CD8-positive, alpha-beta memory T cell (primary cell): ENCODE measurements at regions not wholly inside any gene's neighbourhood (a gene's known extent, or its start where the extent isn't known, plus 50 kb on each side); places are given as distances from the start of the nearest gene placed in this dataset.

Experiments used
- CTCF ChIA-PET: fragments of 350-600 bp; sonication (Branson Sonifier 250); formaldehyde crosslinking; loops from one replicate; lab custom pipeline; 2021; ENCODE audit warnings: antibody characterized with exemption; lab: Charles Lee
- POLR2A ChIA-PET: fragments of 350-600 bp; sonication (Branson Sonifier 250); formaldehyde crosslinking; loops from one replicate; lab custom pipeline; 2021; ENCODE audit warnings: antibody characterized with exemption; lab: Charles Lee
- DNase-seq, 5 donors: peaks; one replicate each; pipeline versions ENCODE4 v3.0.0 to v3.0.0-alpha.2; 2020 to 2022; ENCODE audit warnings: mixed read lengths in 1 of 5
- H3K27ac ChIP-seq: one replicate; pipeline ENCODE4 v1.7.0; 2013; ENCODE audit warnings: low read depth, mild to moderate bottlenecking, low read length, moderate library complexity
- H3K27me3 ChIP-seq: 2 replicates; pipeline ENCODE4 v1.7.0; 2013; ENCODE audit warnings: low read length, mild to moderate bottlenecking; ENCODE audit not compliant: insufficient read depth, poor library complexity, severe bottlenecking
- H3K36me3 ChIP-seq: 2 replicates; pipeline ENCODE4 v1.7.0; 2013; ENCODE audit warnings: mild to moderate bottlenecking, low read length, moderate library complexity; ENCODE audit not compliant: insufficient read depth
- H3K4me1 ChIP-seq: 2 replicates; pipeline ENCODE4 v1.7.0; 2013; ENCODE audit warnings: mild to moderate bottlenecking, low read length, moderate library complexity; ENCODE audit not compliant: insufficient read depth
- H3K4me3 ChIP-seq: 2 replicates; pipeline ENCODE4 v1.7.0; 2013; ENCODE audit warnings: mild to moderate bottlenecking, low read length
- H3K9me3 ChIP-seq: 2 replicates; pipeline ENCODE4 v1.7.0; 2013; ENCODE audit warnings: mild to moderate bottlenecking, low read length
- H3K27ac Mint-ChIP-seq, 8 donors: one replicate each; pipeline ENCODE4 v1.8.0; 2020 to 2021; ENCODE audit warnings: mixed read lengths in 8 of 8, mild to moderate bottlenecking in 6 of 8, inconsistent platforms in 3 of 8, moderate library complexity in 3 of 8
- H3K27me3 Mint-ChIP-seq, 2 donors: one replicate each; pipeline ENCODE4 v1.8.0; 2020 to 2021; ENCODE audit warnings: mixed read lengths in 2 of 2, mild to moderate bottlenecking in 1 of 2, moderate library complexity in 1 of 2
- H3K36me3 Mint-ChIP-seq, 3 donors: one replicate each; pipeline ENCODE4 v1.8.0; 2020 to 2021; ENCODE audit warnings: mixed read lengths in 3 of 3, inconsistent platforms in 1 of 3, mild to moderate bottlenecking in 1 of 3
- H3K4me1 Mint-ChIP-seq, 3 donors: one replicate each; pipeline ENCODE4 v1.8.0; 2020 to 2021; ENCODE audit warnings: mixed read lengths in 3 of 3, inconsistent platforms in 1 of 3, mild to moderate bottlenecking in 1 of 3
- H3K4me3 Mint-ChIP-seq, 7 donors: one replicate each; pipeline ENCODE4 v1.8.0; 2020 to 2021; ENCODE audit warnings: mixed read lengths in 7 of 7, mild to moderate bottlenecking in 6 of 7, moderate library complexity in 4 of 7, inconsistent platforms in 2 of 7
- H3K9me3 Mint-ChIP-seq, 5 donors: one replicate each; pipeline ENCODE4 v1.8.0; 2020 to 2022; ENCODE audit warnings: mixed read lengths in 5 of 5, mild to moderate bottlenecking in 3 of 5, moderate library complexity in 2 of 5, inconsistent platforms in 1 of 5

- H3K27me3 Mint-ChIP-seq = peaks cover 12 to 34% of the 10 kb centered on the region in 2 donors
- CTCF ChIA-PET = no interaction called here
- H3K27ac ChIP-seq = no peak overlapping the region
Observed at GRCh38 chr9:99594056-99594780, 227.5 kb upstream of the NR4A3 start.

GRCh38 chr9:99595796-99596195 is 225.9 kb upstream of the NR4A3 start:
- POLR2A ChIA-PET = no interaction called here
- H3K27ac ChIP-seq = no peak overlapping the region
- no peaks in the 10 kb centered on the region for H3K4me1 ChIP-seq
- CTCF ChIA-PET = interaction anchor here (1.1 kb wide), 1 partner anchor 10 kb away, joined by 3 read pairs; no protein-coding TSS in a partner anchor
- no peak for DNase-seq
- H3K36me3 ChIP-seq = no peaks in the 10 kb centered on the region
- peaks cover 0 to 4% (median 2%) of the 10 kb centered on the region in 3 donors for H3K4me1 Mint-ChIP-seq
- no peak overlapping the region for H3K4me3 Mint-ChIP-seq
- H3K9me3 ChIP-seq = no peaks in the 10 kb centered on the region
- H3K9me3 Mint-ChIP-seq = no peaks in the 10 kb centered on the region
- no peak overlapping the region for H3K27ac Mint-ChIP-seq
- H3K27me3 Mint-ChIP-seq = peaks cover 11 to 24% of the 10 kb centered on the region in 2 donors
- no peaks in the 10 kb centered on the region for H3K27me3 ChIP-seq
- no peak overlapping the region for H3K4me3 ChIP-seq
- no peaks in the 10 kb centered on the region for H3K36me3 Mint-ChIP-seq

More at GRCh38 chr9:99594056-99594780, 227.5 kb upstream of the NR4A3 start:
- peaks cover 0 to 4% (median 2%) of the 10 kb centered on the region in 3 donors for H3K4me1 Mint-ChIP-seq
- POLR2A ChIA-PET = no interaction called here
- no peaks in the 10 kb centered on the region for H3K9me3 ChIP-seq
- H3K36me3 Mint-ChIP-seq = no peaks in the 10 kb centered on the region
- H3K4me3 Mint-ChIP-seq = no peak overlapping the region
- H3K4me1 ChIP-seq = no peaks in the 10 kb centered on the region
- no peak overlapping the region for H3K4me3 ChIP-seq
- no peak for DNase-seq
- no peaks in the 10 kb centered on the region for H3K36me3 ChIP-seq
- no peaks in the 10 kb centered on the region for H3K27me3 ChIP-seq
- no peaks in the 10 kb centered on the region for H3K9me3 Mint-ChIP-seq
- H3K27ac Mint-ChIP-seq = no peak overlapping the region

- POLR2A ChIA-PET = no interaction called here
- Mint-ChIP-seq H3K27me3 (peaks cover 10 to 30% of the 10 kb centered on the region in 2 donors), H3K9me3 (peaks cover 0 to 2% (median 0%) of the 10 kb centered on the region in 5 donors), H3K4me1 (no peaks in the 10 kb centered on the region), H3K27ac (no peak overlapping the region), H3K36me3 (no peaks in the 10 kb centered on the region), H3K4me3 (no peak overlapping the region)
- H3K36me3 ChIP-seq = no peaks in the 10 kb centered on the region
- CTCF ChIA-PET = no interaction called here
- H3K4me3 ChIP-seq = no peak overlapping the region
- H3K27me3 ChIP-seq = no peaks in the 10 kb centered on the region
- no peak overlapping the region for H3K27ac ChIP-seq
- DNase-seq = no peak
- no peaks in the 10 kb centered on the region for H3K4me1 ChIP-seq
- H3K9me3 ChIP-seq = no peaks in the 10 kb centered on the region
Observed at GRCh38 chr9:99601571-99602111, 220.0 kb upstream of the NR4A3 start.

GRCh38 chr9:99602854-99603253 is 218.8 kb upstream of the NR4A3 start:
- Mint-ChIP-seq H3K4me1 (no peaks in the 10 kb centered on the region), H3K27ac (no peak overlapping the region), H3K9me3 (peaks cover 0 to 2% (median 0%) of the 10 kb centered on the region in 5 donors), H3K27me3 (peaks cover 5 to 36% of the 10 kb centered on the region in 2 donors), H3K36me3 (no peaks in the 10 kb centered on the region), H3K4me3 (no peak overlapping the region)
- H3K36me3 ChIP-seq = no peaks in the 10 kb centered on the region
- H3K27me3 ChIP-seq = no peaks in the 10 kb centered on the region
- H3K9me3 ChIP-seq = no peaks in the 10 kb centered on the region
- POLR2A ChIA-PET = no interaction called here
- H3K4me1 ChIP-seq = no peaks in the 10 kb centered on the region
- no peak overlapping the region for H3K4me3 ChIP-seq
- H3K27ac ChIP-seq = no peak overlapping the region
- no peak for DNase-seq
- CTCF ChIA-PET = no interaction called here

- Histone ChIP-seq H3K36me3 (no peaks in the 10 kb centered on the region), H3K27me3 (no peaks in the 10 kb centered on the region), H3K9me3 (no peaks in the 10 kb centered on the region), H3K4me1 (no peaks in the 10 kb centered on the region), H3K27ac (no peak overlapping the region), H3K4me3 (no peak overlapping the region)
- ChIA-PET CTCF (interaction anchor here (1.3 kb wide), 1 partner anchor 9 kb away, joined by 3 read pairs; no protein-coding TSS in a partner anchor), POLR2A (no interaction called here)
- no peak for DNase-seq
- no peak overlapping the region for H3K27ac Mint-ChIP-seq
- H3K9me3 Mint-ChIP-seq = peaks cover 0 to 2% (median 0%) of the 10 kb centered on the region in 5 donors
- H3K4me3 Mint-ChIP-seq = no peak overlapping the region
- H3K4me1 Mint-ChIP-seq = no peaks in the 10 kb centered on the region
- H3K27me3 Mint-ChIP-seq = peaks cover 10 to 46% of the 10 kb centered on the region in 2 donors
- no peaks in the 10 kb centered on the region for H3K36me3 Mint-ChIP-seq
Observed at GRCh38 chr9:99605016-99605743, 216.5 kb upstream of the NR4A3 start.

- POLR2A ChIA-PET = no interaction called here
- H3K27me3 ChIP-seq = no peaks in the 10 kb centered on the region
- Mint-ChIP-seq H3K4me3 (no peak overlapping the region), H3K27me3 (peaks cover 13 to 50% of the 10 kb centered on the region in 2 donors), H3K4me1 (no peaks in the 10 kb centered on the region), H3K36me3 (peaks cover 0 to 3% (median 0%) of the 10 kb centered on the region in 3 donors), H3K9me3 (peaks cover 0 to 5% (median 0%) of the 10 kb centered on the region in 5 donors), H3K27ac (no peak overlapping the region)
- H3K27ac ChIP-seq = no peak overlapping the region
- CTCF ChIA-PET = interaction anchor here (1.3 kb wide), 1 partner anchor 10 kb away, joined by 3 read pairs; no protein-coding TSS in a partner anchor
- no peak overlapping the region for H3K4me3 ChIP-seq
- H3K36me3 ChIP-seq = no peaks in the 10 kb centered on the region
- no peak for DNase-seq
- no peaks in the 10 kb centered on the region for H3K9me3 ChIP-seq
- H3K4me1 ChIP-seq = no peaks in the 10 kb centered on the region
Observed at GRCh38 chr9:99606296-99606695, 215.4 kb upstream of the NR4A3 start.

GRCh38 chr9:99606957-99607356 is 214.7 kb upstream of the NR4A3 start:
- H3K27me3 Mint-ChIP-seq = peaks cover 13 to 50% of the 10 kb centered on the region in 2 donors
- H3K27ac Mint-ChIP-seq = no peak overlapping the region
- no peak overlapping the region for H3K4me3 Mint-ChIP-seq
- DNase-seq = no peak
- Histone ChIP-seq H3K9me3 (no peaks in the 10 kb centered on the region), H3K27ac (no peak overlapping the region), H3K36me3 (no peaks in the 10 kb centered on the region), H3K4me3 (no peak overlapping the region), H3K4me1 (no peaks in the 10 kb centered on the region), H3K27me3 (no peaks in the 10 kb centered on the region)
- peaks cover 0 to 5% (median 0%) of the 10 kb centered on the region in 5 donors for H3K9me3 Mint-ChIP-seq
- H3K4me1 Mint-ChIP-seq = no peaks in the 10 kb centered on the region
- CTCF ChIA-PET = no interaction called here
- POLR2A ChIA-PET = no interaction called here
- H3K36me3 Mint-ChIP-seq = peaks cover 0 to 3% (median 0%) of the 10 kb centered on the region in 3 donors
